ENCODE measurements at regions not wholly inside any gene's neighbourhood (a gene's known extent, or its start where the extent isn't known, plus 50 kb on each side); places are given as distances from the start of the nearest gene placed in this dataset.

DNA sequence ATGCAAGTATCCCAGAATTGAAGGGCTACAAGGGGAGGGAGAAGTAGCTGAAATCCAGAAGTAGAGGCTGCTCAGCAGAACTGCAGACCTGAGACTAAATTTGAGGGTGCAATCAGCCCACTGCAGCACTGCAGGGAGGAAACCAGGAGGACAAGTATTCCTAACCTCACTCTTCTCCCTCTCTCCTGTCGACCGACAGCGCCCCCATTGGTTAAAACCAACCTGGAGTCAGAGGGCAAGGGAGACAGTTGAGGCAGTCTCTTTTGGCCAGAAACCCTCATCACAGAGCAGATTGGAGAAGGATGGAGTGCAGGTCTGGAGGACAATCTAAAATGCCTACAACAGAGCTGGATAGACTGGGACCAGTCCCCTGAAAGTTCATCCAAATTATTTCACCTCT lies 768.9 kb upstream of the KLHL29 start:
- Mint-ChIP-seq H3K36me3 (no peaks in the 10 kb centered on the region), H3K27ac (no peak overlapping the region), H3K27me3 (peaks cover 12% of the 10 kb centered on the region), H3K4me1 (ENCODE audit: unreplicated experiment) (no peaks in the 10 kb centered on the region), H3K4me3 (no peak overlapping the region), H3K9me3 (no peaks in the 10 kb centered on the region)
- no peak for TF ChIP-seq CTCF (conservative IDR thresholded peaks at IDR 0.05)
- no peak for DNase-seq (ENCODE audit: extremely low spot score, unreplicated experiment)

- H3K27ac Mint-ChIP-seq: no peak overlapping the region
- H3K4me1 Mint-ChIP-seq (ENCODE audit: unreplicated experiment): no peaks in the 10 kb centered on the region
- no peaks in the 10 kb centered on the region for H3K36me3 Mint-ChIP-seq
- no peak overlapping the region for H3K4me3 Mint-ChIP-seq
- no peaks in the 10 kb centered on the region for H3K9me3 Mint-ChIP-seq
- H3K27me3 Mint-ChIP-seq: peaks cover 29% of the 10 kb centered on the region
- no peak for TF ChIP-seq CTCF (conservative IDR thresholded peaks at IDR 0.05)
- no peak for DNase-seq (ENCODE audit: extremely low spot score, unreplicated experiment)
Observed at GRCh38 chr2:22623620-22624019, 761.4 kb upstream of the KLHL29 start.

DNA sequence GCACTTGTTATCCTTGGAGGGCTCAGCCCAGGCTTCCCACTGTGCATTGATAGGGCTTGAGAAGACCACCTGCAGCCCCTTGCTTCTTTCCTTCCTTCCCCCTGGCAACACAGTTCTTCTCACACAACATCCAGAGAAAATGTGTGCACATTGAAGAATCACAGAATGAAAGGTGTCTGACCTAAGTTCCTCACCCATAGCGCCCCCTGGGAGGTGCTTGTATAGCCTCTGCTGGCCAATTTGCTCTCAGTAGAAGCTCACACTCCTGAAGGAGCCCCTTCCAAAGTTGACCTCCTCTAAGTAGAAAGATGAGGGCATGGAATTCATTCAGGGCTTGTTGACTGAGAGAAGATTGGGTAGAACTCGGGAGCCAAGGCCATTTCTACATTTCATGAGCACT lies 758.4 kb upstream of the KLHL29 start:
- TF ChIP-seq CTCF (conservative IDR thresholded peaks at IDR 0.05): peak; percentile 26
- no peak overlapping the region for H3K27ac Mint-ChIP-seq
- peaks cover 4% of the 10 kb centered on the region for H3K4me1 Mint-ChIP-seq (ENCODE audit: unreplicated experiment)
- peaks cover 27% of the 10 kb centered on the region for H3K27me3 Mint-ChIP-seq
- no peaks in the 10 kb centered on the region for H3K36me3 Mint-ChIP-seq
- no peak for DNase-seq (ENCODE audit: extremely low spot score, unreplicated experiment)
- H3K9me3 Mint-ChIP-seq: peaks cover 1% of the 10 kb centered on the region
- H3K4me3 Mint-ChIP-seq: no peak overlapping the region

DNA sequence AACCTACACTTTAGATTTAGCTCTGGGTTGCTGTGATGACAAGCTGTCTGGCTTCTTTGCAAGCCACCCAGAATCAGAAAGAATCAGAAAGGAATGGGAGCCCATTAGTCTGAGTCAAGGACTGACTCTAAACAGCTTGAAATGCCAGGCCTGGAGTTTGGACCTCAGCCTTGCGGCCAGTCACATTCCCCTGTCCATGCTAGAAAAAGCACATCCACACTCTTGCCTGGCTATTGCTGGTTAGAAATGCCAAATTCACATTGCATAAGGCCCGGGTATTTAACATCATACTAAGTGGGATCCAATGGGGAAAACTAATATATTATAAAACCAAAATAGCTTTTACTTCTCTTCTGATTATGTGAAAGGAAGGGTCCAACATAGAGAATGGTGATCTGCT lies 756.8 kb upstream of the KLHL29 start:
- Mint-ChIP-seq H3K36me3 (no peaks in the 10 kb centered on the region), H3K4me1 (ENCODE audit: unreplicated experiment) (peaks cover 4% of the 10 kb centered on the region), H3K9me3 (peaks cover 5% of the 10 kb centered on the region), H3K27ac (no peak overlapping the region), H3K4me3 (no peak overlapping the region), H3K27me3 (peaks cover 17% of the 10 kb centered on the region)
- no peak for TF ChIP-seq CTCF (conservative IDR thresholded peaks at IDR 0.05)
- DNase-seq (ENCODE audit: extremely low spot score, unreplicated experiment): no peak

GRCh38 chr2:22628906-22629305 lies 756.1 kb upstream of the KLHL29 start:
- peaks cover 17% of the 10 kb centered on the region for H3K27me3 Mint-ChIP-seq
- no peaks in the 10 kb centered on the region for H3K36me3 Mint-ChIP-seq
- no peak for TF ChIP-seq CTCF (conservative IDR thresholded peaks at IDR 0.05)
- no peak overlapping the region for H3K27ac Mint-ChIP-seq
- peaks cover 5% of the 10 kb centered on the region for H3K9me3 Mint-ChIP-seq
- DNase-seq (ENCODE audit: extremely low spot score, unreplicated experiment): no peak
- no peak overlapping the region for H3K4me3 Mint-ChIP-seq
- peaks cover 4% of the 10 kb centered on the region for H3K4me1 Mint-ChIP-seq (ENCODE audit: unreplicated experiment)

- no peak overlapping the region for H3K4me3 Mint-ChIP-seq
- peaks cover 5% of the 10 kb centered on the region for H3K9me3 Mint-ChIP-seq
- H3K36me3 Mint-ChIP-seq: no peaks in the 10 kb centered on the region
- no peak for TF ChIP-seq CTCF (conservative IDR thresholded peaks at IDR 0.05)
- H3K4me1 Mint-ChIP-seq (ENCODE audit: unreplicated experiment): peaks cover 7% of the 10 kb centered on the region
- H3K27ac Mint-ChIP-seq: no peak overlapping the region
- H3K27me3 Mint-ChIP-seq: peaks cover 4% of the 10 kb centered on the region
- no peak for DNase-seq (ENCODE audit: extremely low spot score, unreplicated experiment)
Observed at GRCh38 chr2:22634167-22634566, 750.8 kb upstream of the KLHL29 start.
